HEK293 (cell line): ENCODE measurements at regions not wholly inside any gene's neighbourhood (a gene's known extent, or its start where the extent isn't known, plus 50 kb on each side); places are given as distances from the start of the nearest gene placed in this dataset.

Experiments used
- CTCF ChIA-PET: fragments of 350-600 bp; formaldehyde crosslinking; extraction: SDS; loops from one replicate; lab custom pipeline; 2021; ENCODE audit warnings: antibody characterized with exemption; lab: Yijun Ruan, JAX
- POLR2A ChIA-PET: fragments of 300-600 bp; formaldehyde crosslinking; extraction: SDS; loops from one replicate; lab custom pipeline; 2020; ENCODE audit warnings: antibody characterized with exemption, inconsistent platforms; lab: Yijun Ruan, JAX
- H3K27ac ChIP-seq: fragments of 200-500 bp; sonication (Bioruptor generic); 2 replicates; pipeline ENCODE4 v1.5.1; 2014; ENCODE audit warnings: low read depth, low read length, control low read depth, inconsistent platforms; ENCODE audit errors: extremely low read depth
- H3K36me3 ChIP-seq, 2 experiments: fragments of 200-500 bp in 1 of 2; sonication (Bioruptor generic) in 1 of 2; 1 replicate in 1 of 2; 2 replicates in 1 of 2; pipeline ENCODE4 v1.5.1; 2014 to 2017; ENCODE audit warnings: inconsistent platforms in 2 of 2, low read length in 2 of 2; ENCODE audit not compliant: control insufficient read depth in 2 of 2, insufficient read depth in 1 of 2
- H3K4me1 ChIP-seq: fragments of 200-500 bp; sonication (Bioruptor generic); 2 replicates; pipeline ENCODE4 v1.5.1; 2014; ENCODE audit warnings: mild to moderate bottlenecking, low read length, inconsistent platforms; ENCODE audit not compliant: control insufficient read depth, insufficient read depth
- H3K4me3 ChIP-seq: 2 replicates; pipeline ENCODE4 v1.5.1; 2011; ENCODE audit warnings: low read depth, mild to moderate bottlenecking, control low read depth, low read length, moderate library complexity
- H3K9me3 ChIP-seq: fragments of 200-500 bp; sonication (Bioruptor generic); 2 replicates; pipeline ENCODE4 v1.5.1; 2014; ENCODE audit warnings: low read depth, low read length, inconsistent platforms; ENCODE audit not compliant: control insufficient read depth, insufficient read depth
- BCL11B ChIP-seq: fragments of 450-650 bp; formaldehyde crosslinking; IDR thresholded peaks from 2 replicates; pipeline ENCODE4 v1.5.1; 2016; ENCODE audit warnings: low read depth, missing biosample characterization, missing genetic modification characterization
- GLI2 ChIP-seq: fragments of 450-650 bp; formaldehyde crosslinking; IDR thresholded peaks from 2 replicates; pipeline ENCODE4; 2017; ENCODE audit warnings: missing biosample characterization, missing genetic modification characterization, low read depth, borderline replicate concordance
- KLF16 ChIP-seq: fragments of 450-650 bp; formaldehyde crosslinking; IDR thresholded peaks from 2 replicates; pipeline ENCODE4 v1.5.1; 2017; ENCODE audit warnings: missing biosample characterization, missing genetic modification characterization
- ZBTB10 ChIP-seq: fragments of 450-650 bp; formaldehyde crosslinking; IDR thresholded peaks from 2 replicates; pipeline ENCODE4 v1.5.1; 2016; ENCODE audit warnings: missing biosample characterization, missing genetic modification characterization
- ZBTB44 ChIP-seq: fragments of 450-650 bp; IDR thresholded peaks from 2 replicates; pipeline ENCODE4 v1.5.1; 2018; ENCODE audit warnings: missing biosample characterization, mild to moderate bottlenecking, missing genetic modification characterization
- ZNF280D ChIP-seq: fragments of 450-650 bp; formaldehyde crosslinking; IDR thresholded peaks from 2 replicates; pipeline ENCODE4 v1.5.1; 2016; ENCODE audit warnings: missing biosample characterization, missing genetic modification characterization
- ZNF311 ChIP-seq: fragments of 450-650 bp; formaldehyde crosslinking; IDR thresholded peaks from 2 replicates; pipeline ENCODE4 v1.5.1; 2017; ENCODE audit warnings: missing biosample characterization, missing genetic modification characterization, borderline replicate concordance
- ZNF518A ChIP-seq: fragments of 450-650 bp; formaldehyde crosslinking; conservative IDR thresholded peaks from 2 replicates; pipeline ENCODE4 v1.5.1; 2016; ENCODE audit warnings: low read depth, missing biosample characterization, missing genetic modification characterization
- ZNF544 ChIP-seq: fragments of 450-650 bp; formaldehyde crosslinking; IDR thresholded peaks from 2 replicates; pipeline ENCODE4 v1.5.0; 2017; ENCODE audit warnings: missing biosample characterization, missing genetic modification characterization
- ZNF561 ChIP-seq: fragments of 450-650 bp; IDR thresholded peaks from 2 replicates; pipeline ENCODE4 v1.5.1; 2018; ENCODE audit warnings: missing biosample characterization, missing genetic modification characterization, borderline replicate concordance
- ZNF571 ChIP-seq: fragments of 450-650 bp; formaldehyde crosslinking; IDR thresholded peaks from 2 replicates; pipeline ENCODE4 v1.5.0; 2017; ENCODE audit warnings: missing biosample characterization, missing genetic modification characterization
- ZNF580 ChIP-seq: fragments of 450-650 bp; formaldehyde crosslinking; IDR thresholded peaks from 2 replicates; pipeline ENCODE4 v1.5.1; 2016; ENCODE audit warnings: missing biosample characterization, missing genetic modification characterization
- ZNF658 ChIP-seq: fragments of 450-650 bp; formaldehyde crosslinking; IDR thresholded peaks from 2 replicates; pipeline ENCODE4; 2016; ENCODE audit warnings: missing biosample characterization, missing genetic modification characterization
- ZNF768 ChIP-seq: fragments of 450-650 bp; formaldehyde crosslinking; IDR thresholded peaks from 2 replicates; pipeline ENCODE4 v1.5.1; 2018; ENCODE audit warnings: missing biosample characterization, mild to moderate bottlenecking, missing genetic modification characterization
- ZNF785 ChIP-seq: fragments of 450-650 bp; formaldehyde crosslinking; IDR thresholded peaks from 2 replicates; pipeline ENCODE4 v1.5.1; 2016; ENCODE audit warnings: missing biosample characterization, missing genetic modification characterization
- ZNF791 ChIP-seq: fragments of 450-650 bp; formaldehyde crosslinking; IDR thresholded peaks from 2 replicates; pipeline ENCODE4 v1.5.1; 2016; ENCODE audit warnings: missing biosample characterization, missing genetic modification characterization

- POLR2A ChIA-PET: interaction anchor here (0.6 kb wide), 1 partner anchor 19 kb away, joined by 3 read pairs; no protein-coding TSS in a partner anchor
- Histone ChIP-seq H3K27ac (no peak overlapping the region), H3K4me1 (peaks cover 10% of the 10 kb centered on the region), H3K9me3 (no peaks in the 10 kb centered on the region), H3K36me3 (no peaks in the 10 kb centered on the region; a peak in 1 of 3 replicates), H3K4me3 (no peak overlapping the region)
- no peak for TF ChIP-seq ZNF768 (tag by site-specific recombination)
- no peak for TF ChIP-seq ZNF311 (tag by site-specific recombination)
- TF ChIP-seq ZNF544 (tag by site-specific recombination): no peak
- TF ChIP-seq ZNF518A (tag by site-specific recombination): no peak
- TF ChIP-seq ZNF280D (tag by site-specific recombination): no peak
- no peak for TF ChIP-seq ZBTB44 (tag by site-specific recombination)
- TF ChIP-seq ZNF571 (tag by site-specific recombination): no peak
- TF ChIP-seq BCL11B (tag by site-specific recombination): no peak
- TF ChIP-seq ZNF785 (tag by site-specific recombination): no peak
- TF ChIP-seq ZNF658 (tag by site-specific recombination): no peak
- TF ChIP-seq ZNF580: no peak
- no peak for TF ChIP-seq KLF16
- TF ChIP-seq GLI2 (tag by site-specific recombination): no peak
- no peak for TF ChIP-seq ZBTB10
- TF ChIP-seq ZNF561 (tag by site-specific recombination): no peak
- TF ChIP-seq ZNF791 (tag by site-specific recombination): no peak
- CTCF ChIA-PET: no interaction called here
Measured at GRCh38 chr14:71327691-71328090, 420.4 kb downstream of the PCNX1 start.
